H1 (cell line): ENCODE measurements at regions not wholly inside any gene's neighbourhood (a gene's known extent, or its start where the extent isn't known, plus 50 kb on each side); places are given as distances from the start of the nearest gene placed in this dataset.

ENCODE experiments used
- CTCF ChIA-PET: fragments of 300-600 bp; sonication (Branson Sonifier 250); formaldehyde crosslinking; loops from one replicate; lab custom pipeline; 2021; ENCODE audit not compliant: partially characterized antibody; lab: Charles Lee
- POLR2A ChIA-PET: fragments of 300-600 bp; sonication (Branson Sonifier 250); formaldehyde crosslinking; loops from one replicate; lab custom pipeline; 2021; ENCODE audit warnings: inconsistent platforms; ENCODE audit not compliant: partially characterized antibody; lab: Charles Lee
- DNase-seq, 2 experiments: peaks; one replicate each; pipeline versions ENCODE4 v3.0.0 to v3.0.0-alpha.2; 2010 to 2022; ENCODE audit warnings: low spot score in 2 of 2, low read depth in 1 of 2, mixed read lengths in 1 of 2
- FAIRE-seq: peaks from 2 replicates; lab custom pipeline; 2011; peaks lifted over from hg19 to GRCh38; lab: Jason Lieb, UNC
- H2AFZ ChIP-seq: 2 replicates; pipeline ENCODE4 v1.8.1; 2012; ENCODE audit warnings: low read length, inconsistent platforms
- H2AK5ac ChIP-seq: 2 replicates; pipeline ENCODE4 v1.6.1; 2013; ENCODE audit warnings: low read depth, low read length
- H2BK120ac ChIP-seq: replicated peaks from 2 replicates; pipeline ENCODE3; 2013; ENCODE audit warnings: low read depth, low read length, inconsistent platforms
- H2BK12ac ChIP-seq: 2 replicates; pipeline ENCODE4 v1.6.1; 2013; ENCODE audit warnings: low read depth, low read length
- H2BK15ac ChIP-seq: 2 replicates; pipeline ENCODE4 v1.6.1; 2013; ENCODE audit warnings: low read length
- H2BK20ac ChIP-seq: 2 replicates; pipeline ENCODE4 v1.6.1; 2013; ENCODE audit warnings: low read length
- H2BK5ac ChIP-seq: 2 replicates; pipeline ENCODE4 v1.6.1; 2013; ENCODE audit warnings: low read depth, low read length
- H3K14ac ChIP-seq: 2 replicates; pipeline ENCODE4 v1.6.1; 2013; ENCODE audit warnings: inconsistent platforms; ENCODE audit not compliant: insufficient read length
- H3K18ac ChIP-seq: 2 replicates; pipeline ENCODE4 v1.6.1; 2013; ENCODE audit warnings: low read length; ENCODE audit errors: extremely low read depth
- H3K23ac ChIP-seq: 2 replicates; pipeline ENCODE4 v1.6.1; 2013; ENCODE audit warnings: inconsistent platforms; ENCODE audit not compliant: insufficient read length
- H3K23me2 ChIP-seq: 2 replicates; pipeline ENCODE4 v1.6.1; 2013; ENCODE audit warnings: low read depth, low read length
- H3K27ac ChIP-seq: 2 replicates; pipeline ENCODE4 v1.6.1; 2011; ENCODE audit warnings: low read depth, low read length, inconsistent platforms
- H3K27me3 ChIP-seq, 4 experiments: replicated peaks in 1 of 4; 1 replicate in 1 of 4; 2 replicates in 3 of 4; pipeline versions ENCODE4 v1.6.1 to v1.8.1; 2011 to 2013; ENCODE audit warnings: low read length in 3 of 4, mild to moderate bottlenecking in 3 of 4, inconsistent platforms in 2 of 4, mixed read lengths in 2 of 4, moderate library complexity in 1 of 4; ENCODE audit not compliant: control insufficient read depth in 3 of 4, insufficient read depth in 3 of 4; ENCODE audit errors: extremely low read depth in 1 of 4
- H3K36me3 ChIP-seq, 4 experiments: 2 replicates each; pipeline versions ENCODE4 v1.6.1 to v1.8.1; 2011 to 2013; ENCODE audit warnings: mild to moderate bottlenecking in 4 of 4, low read length in 3 of 4, moderate library complexity in 2 of 4, control low read depth in 1 of 4, inconsistent platforms in 1 of 4; ENCODE audit not compliant: insufficient read depth in 4 of 4, control insufficient read depth in 2 of 4
- H3K4ac ChIP-seq: replicated peaks from 2 replicates; pipeline ENCODE3; 2013; ENCODE audit warnings: low read length, low read depth, mixed read lengths, inconsistent platforms; ENCODE audit not compliant: insufficient read length
- H3K4me1 ChIP-seq, 4 experiments: replicated peaks in 1 of 4; 1 replicate in 1 of 4; 2 replicates in 3 of 4; pipeline versions ENCODE4 v1.6.1 to v1.8.1; 2011 to 2013; ENCODE audit warnings: low read length in 3 of 4, inconsistent platforms in 2 of 4, mixed read lengths in 1 of 4; ENCODE audit not compliant: insufficient read depth in 4 of 4, control insufficient read depth in 3 of 4
- H3K4me2 ChIP-seq, 2 experiments: 2 replicates each; pipeline versions ENCODE4 v1.6.1 to v1.8.1; 2011 to 2013; ENCODE audit warnings: low read depth in 2 of 2, low read length in 2 of 2, control low read depth in 1 of 2, inconsistent platforms in 1 of 2, mild to moderate bottlenecking in 1 of 2; ENCODE audit not compliant: insufficient read depth in 1 of 2
- H3K4me3 ChIP-seq, 4 experiments: fragments of 200-600, 300-600 bp in 1 of 4; sonication (generic), shearing (Covaris generic), sonication (Bioruptor Twin) in 1 of 4; 2 replicates each; pipeline versions ENCODE4 v1.5.1 to v1.8.1; 2011 to 2016; ENCODE audit warnings: low read length in 4 of 4, low read depth in 3 of 4, control low read depth in 2 of 4, inconsistent platforms in 2 of 4, mild to moderate bottlenecking in 2 of 4, mixed read lengths in 1 of 4, moderate library complexity in 1 of 4; ENCODE audit not compliant: insufficient read depth in 2 of 4; ENCODE audit errors: extremely low read depth in 1 of 4
- H3K56ac ChIP-seq: replicated peaks from 2 replicates; pipeline ENCODE3; 2013; ENCODE audit warnings: low read depth, mild to moderate bottlenecking, mixed read lengths, low read length, inconsistent platforms; ENCODE audit not compliant: insufficient read length
- H3K79me1 ChIP-seq: 2 replicates; pipeline ENCODE4 v1.6.1; 2013; ENCODE audit warnings: low read depth, low read length, control low read depth
- H3K79me2 ChIP-seq, 2 experiments: 2 replicates each; pipeline versions ENCODE4 v1.6.1 to v1.8.1; 2012 to 2013; ENCODE audit warnings: low read length in 2 of 2, mild to moderate bottlenecking in 2 of 2, inconsistent platforms in 1 of 2; ENCODE audit not compliant: insufficient read depth in 2 of 2, control insufficient read depth in 1 of 2
- H3K9ac ChIP-seq, 4 experiments: replicated peaks in 1 of 4; 1 replicate in 1 of 4; 2 replicates in 3 of 4; pipeline versions ENCODE4 v1.6.1 to v1.8.1; 2011 to 2013; ENCODE audit warnings: low read depth in 3 of 4, low read length in 3 of 4, control low read depth in 2 of 4, mild to moderate bottlenecking in 2 of 4, moderate library complexity in 2 of 4, inconsistent platforms in 1 of 4; ENCODE audit errors: extremely low read depth in 1 of 4
- H3K9me3 ChIP-seq, 2 experiments: 2 replicates each; pipeline versions ENCODE4 v1.6.1 to v1.8.1; 2012 to 2013; ENCODE audit warnings: mild to moderate bottlenecking in 2 of 2, moderate library complexity in 2 of 2, control low read depth in 1 of 2, inconsistent platforms in 1 of 2, low read depth in 1 of 2, low read length in 1 of 2, mixed read lengths in 1 of 2; ENCODE audit not compliant: insufficient read depth in 2 of 2
- H4K20me1 ChIP-seq, 2 experiments: replicated peaks in 1 of 2; 2 replicates each; pipeline versions ENCODE3 to v1.8.1; 2011 to 2013; ENCODE audit warnings: inconsistent platforms in 2 of 2, low read length in 2 of 2, mild to moderate bottlenecking in 1 of 2; ENCODE audit not compliant: insufficient read depth in 2 of 2, control insufficient read depth in 1 of 2
- H4K5ac ChIP-seq: 2 replicates; pipeline ENCODE4 v1.6.1; 2013; ENCODE audit warnings: low read length, low read depth, mixed read lengths, inconsistent platforms; ENCODE audit not compliant: insufficient read length
- H4K8ac ChIP-seq: 2 replicates; pipeline ENCODE4 v1.8.0; 2013; ENCODE audit warnings: mild to moderate bottlenecking, moderate library complexity, low read length, inconsistent platforms; ENCODE audit not compliant: insufficient read depth; ENCODE audit errors: extremely low read depth
- H4K91ac ChIP-seq: replicated peaks from 2 replicates; pipeline ENCODE3; 2013; ENCODE audit warnings: low read length, mixed read lengths, inconsistent platforms; ENCODE audit not compliant: insufficient read length
- CTCF ChIP-seq, 3 experiments: IDR thresholded peaks; 1 replicate in 2 of 3; 2 replicates in 1 of 3; pipeline versions ENCODE4 v1.5.1 to v1.6.1; 2011; ENCODE audit warnings: low read length in 3 of 3, mild to moderate bottlenecking in 3 of 3, inconsistent platforms in 2 of 3, low read depth in 1 of 3, moderate library complexity in 1 of 3; ENCODE audit not compliant: insufficient read depth in 1 of 3; ENCODE audit errors: control extremely low read depth in 1 of 3
- WGBS, 2 experiments: shearing (Covaris generic) in 1 of 2; methylation state at CpG; one replicate each; pipeline versions ENCODE4 v1.1.6 to v1.1.7; 2013 to 2015; ENCODE audit warnings: low lambda C conversion rate in 2 of 2, mixed read lengths in 2 of 2, inconsistent platforms in 1 of 2, low coverage in 1 of 2, missing lambda C conversion rate in 1 of 2; ENCODE audit not compliant: insufficient replicate concordance in 2 of 2, insufficient coverage in 1 of 2, insufficient read length in 1 of 2; ENCODE audit errors: extremely low coverage in 1 of 2, missing lambda C conversion rate in 1 of 2; 5-methylcytosine and 5-hydroxymethylcytosine counted together
- TF ChIP-seq, protein P1 (sequence below): IDR thresholded peaks from 2 replicates; pipeline ENCODE4 v1.6.1; 2012; ENCODE audit warnings: inconsistent platforms

DNA sequence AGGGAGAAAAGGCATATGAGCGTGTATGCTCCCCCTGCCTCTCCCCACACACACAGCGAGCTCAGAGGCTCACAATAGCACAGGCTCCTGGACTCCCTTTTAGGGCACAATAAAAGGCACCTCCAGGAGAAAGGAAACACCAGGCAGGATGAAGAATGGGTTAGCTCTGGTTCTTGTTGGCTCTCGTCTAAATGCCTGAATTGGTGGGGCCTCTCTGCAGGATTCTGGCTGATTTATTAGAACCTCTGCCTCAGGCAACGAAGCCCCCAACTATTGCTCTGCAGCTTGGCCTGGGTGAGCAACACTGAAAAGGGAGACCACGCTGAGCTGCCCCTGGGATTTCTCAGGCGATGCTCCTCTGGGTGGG lies 590.9 kb upstream of the PLXNA2 start:
- Histone ChIP-seq H2BK120ac (no peak overlapping the region), H3K9me3 (no peaks in the 10 kb centered on the region), H3K4me2 (no peak overlapping the region; a peak in 1 of 4 replicates), H2BK20ac (no peak overlapping the region), H3K27me3 (peaks cover 0 to 1% (median 0%) of the 10 kb centered on the region in 4 experiments; a peak in 1 of 7 replicates), H3K79me1 (no peaks in the 10 kb centered on the region), H3K18ac (no peak overlapping the region), H3K4me1 (peaks cover 1 to 7% (median 5%) of the 10 kb centered on the region in 4 experiments; a peak in 4 of 7 replicates), H2BK5ac (no peak overlapping the region), H3K4me3 (no peak overlapping the region), H4K20me1 (no peaks in the 10 kb centered on the region), H3K79me2 (no peaks in the 10 kb centered on the region), H3K14ac (no peak overlapping the region), H4K5ac (no peak overlapping the region), H4K91ac (no peak overlapping the region), H3K36me3 (no peaks in the 10 kb centered on the region), H2BK12ac (no peak overlapping the region), H2AFZ (peak overlapping the region; percentile 81; the same call in 1 of the 2 replicates), H3K23me2 (no peaks in the 10 kb centered on the region), H3K4ac (no peak overlapping the region), H2BK15ac (no peak overlapping the region), H3K23ac (no peak overlapping the region), H4K8ac (no peak overlapping the region), H2AK5ac (no peak overlapping the region), H3K9ac (no peak overlapping the region), H3K56ac (no peak overlapping the region), H3K27ac (no peak overlapping the region)
- FAIRE-seq (no peak), DNase-seq (no peak)
- peak in 1 of 3 experiments; percentile 3; a peak in 1 of 4 replicates for TF ChIP-seq CTCF (IDR thresholded peaks at IDR 0.05; ENCODE audit: control extremely low read depth in 1 of 3, insufficient read depth in 1 of 3, low read depth in 1 of 3, low read length in 3 of 3)
- TF ChIP-seq, protein P1, sequence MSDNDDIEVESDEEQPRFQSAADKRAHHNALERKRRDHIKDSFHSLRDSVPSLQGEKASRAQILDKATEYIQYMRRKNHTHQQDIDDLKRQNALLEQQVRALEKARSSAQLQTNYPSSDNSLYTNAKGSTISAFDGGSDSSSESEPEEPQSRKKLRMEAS = no peak
- CTCF ChIA-PET = no interaction called here
- WGBS, 2 experiments = 61% methylated on average over 5 of the region's 6 CpGs; no CpG with 5 or more reads in 1 of the 2 experiments
- POLR2A ChIA-PET = no interaction called here
